Hematopoietic multipotent progenitor cell treated with erythropoietin and hydrocortisone succinate and interleukin-3 and kit ligand, for 17 days (in vitro differentiated cells): ENCODE measurements at regions not wholly inside any gene's neighbourhood (a gene's known extent, or its start where the extent isn't known, plus 50 kb on each side); places are given as distances from the start of the nearest gene placed in this dataset.
"Not testable (repeated sequence)": the region's sequence is repeated elsewhere in the genome, so short reads cannot be mapped to it uniquely, and the experiment has no call there.

Experiments used
- DNase-seq: peaks from one replicate; pipeline ENCODE4 v3.0.0-alpha.2; 2015; ENCODE audit warnings: low spot score

GRCh38 chr3:31100519-31100918 lies 206.1 kb upstream of the GADL1 start:
- DNase-seq = no peak

GRCh38 chr3:31101285-31101684 lies 206.8 kb upstream of the GADL1 start:
- DNase-seq = not testable (repeated sequence)

- no peak for DNase-seq
Measured at GRCh38 chr3:31102196-31102879, 207.9 kb upstream of the GADL1 start.

GRCh38 chr3:31103181-31103580 lies 208.7 kb upstream of the GADL1 start:
- no peak for DNase-seq

- DNase-seq = no peak
Measured at GRCh38 chr3:31103623-31104180, 209.2 kb upstream of the GADL1 start.

- no peak for DNase-seq
Measured at GRCh38 chr3:31105011-31105410, 210.6 kb upstream of the GADL1 start.

GRCh38 chr3:31105438-31106077 lies 211.1 kb upstream of the GADL1 start:
- no peak for DNase-seq

- no peak for DNase-seq
Measured at GRCh38 chr3:31106204-31106603, 211.7 kb upstream of the GADL1 start.

GRCh38 chr3:31106912-31107311 lies 212.5 kb upstream of the GADL1 start:
- no peak for DNase-seq

- no peak for DNase-seq
Measured at GRCh38 chr3:31114929-31115283, 220.4 kb upstream of the GADL1 start.

- DNase-seq = not testable (repeated sequence)
Measured at GRCh38 chr3:31115531-31115930, 221.1 kb upstream of the GADL1 start.

- no peak for DNase-seq
Measured at GRCh38 chr3:31116651-31117050, 222.2 kb upstream of the GADL1 start.

- DNase-seq = no peak
Measured at GRCh38 chr3:31117854-31118253, 223.4 kb upstream of the GADL1 start.

GRCh38 chr3:31124373-31124772 lies 229.9 kb upstream of the GADL1 start:
- no peak for DNase-seq

GRCh38 chr3:31125413-31126020 lies 231.1 kb upstream of the GADL1 start:
- no peak for DNase-seq

- DNase-seq = no peak
Measured at GRCh38 chr3:31129241-31129640, 234.8 kb upstream of the GADL1 start.

- DNase-seq = no peak
Measured at GRCh38 chr3:31132132-31132769, 237.8 kb upstream of the GADL1 start.

GRCh38 chr3:31133541-31133940 lies 239.1 kb upstream of the GADL1 start:
- DNase-seq = no peak

GRCh38 chr3:31135546-31135945 lies 241.1 kb upstream of the GADL1 start:
- no peak for DNase-seq

GRCh38 chr3:31137718-31138465 lies 243.4 kb upstream of the GADL1 start:
- no peak for DNase-seq

- DNase-seq = no peak
Measured at GRCh38 chr3:31140470-31140869, 246.0 kb upstream of the GADL1 start.

GRCh38 chr3:31142139-31142538 lies 247.7 kb upstream of the GADL1 start:
- no peak for DNase-seq
